ENCODE measurements at regions not wholly inside any gene's neighbourhood (a gene's known extent, or its start where the extent isn't known, plus 50 kb on each side); places are given as distances from the start of the nearest gene placed in this dataset.

- TF ChIP-seq CTCF (IDR thresholded peaks at IDR 0.05) (no peak), POLR2A (IDR thresholded peaks at IDR 0.05; ENCODE audit: low read depth) (no peak)
These were observed 445.5 kb downstream of the MATN1 start for GRCh38 chr1:30277911-30278310.

All from esophagus muscularis mucosa (tissue), 3 donors.